SKM-1 treated with dmso at 0.1 percent for 144 hours (cell line): ENCODE measurements at regions not wholly inside any gene's neighbourhood (a gene's known extent, or its start where the extent isn't known, plus 50 kb on each side); places are given as distances from the start of the nearest gene placed in this dataset.
A peak's percentile ranks its signal among the peaks of the same experiment; 100 is the strongest.
"Not testable (repeated sequence)": the region's sequence is repeated elsewhere in the genome, so short reads cannot be mapped to it uniquely, and the experiment has no call there.

Experiments
- DNase-seq: peaks from one replicate; lab custom pipeline; 2025; ENCODE audit not compliant: unreplicated experiment; lab: John Stamatoyannopoulos, UW

DNA sequence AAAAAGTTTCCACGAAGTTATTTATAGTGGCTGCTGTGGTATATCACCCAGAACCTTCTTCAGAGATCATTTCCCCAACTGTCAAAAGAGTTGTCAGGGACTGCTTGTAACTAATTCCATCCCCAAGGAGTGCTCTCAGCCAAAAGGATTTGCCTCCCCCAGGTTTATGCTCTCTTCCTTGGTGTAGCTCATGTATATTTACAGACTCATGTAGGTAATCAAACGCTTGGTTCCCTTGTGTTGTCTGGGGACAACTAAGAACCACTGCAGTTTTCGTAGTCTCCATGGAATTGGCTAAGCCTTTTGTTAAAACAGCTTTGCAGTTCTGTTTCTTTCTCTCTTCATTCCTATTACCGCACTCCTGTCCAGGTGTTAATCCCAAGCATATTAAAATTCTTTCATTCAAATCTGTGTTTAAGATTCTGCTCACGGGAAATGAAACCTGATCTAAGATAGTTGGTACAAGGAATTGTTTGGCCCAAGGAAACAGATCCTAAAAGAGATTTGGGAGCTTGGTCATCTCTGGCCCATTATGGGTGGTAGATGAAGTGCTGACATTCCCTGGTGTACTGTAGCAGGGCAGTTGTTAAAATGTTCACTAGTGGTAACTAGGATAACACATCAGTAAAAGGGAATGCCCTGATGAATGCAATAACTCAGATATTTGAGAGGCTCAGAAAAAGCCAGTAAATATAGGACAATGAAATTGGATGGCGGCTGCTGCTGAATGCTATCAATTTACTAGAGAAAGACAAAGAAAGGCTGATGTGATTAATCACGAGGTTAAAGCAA lies 361.3 kb upstream of the GBE1 start:
- no peak for DNase-seq

DNA sequence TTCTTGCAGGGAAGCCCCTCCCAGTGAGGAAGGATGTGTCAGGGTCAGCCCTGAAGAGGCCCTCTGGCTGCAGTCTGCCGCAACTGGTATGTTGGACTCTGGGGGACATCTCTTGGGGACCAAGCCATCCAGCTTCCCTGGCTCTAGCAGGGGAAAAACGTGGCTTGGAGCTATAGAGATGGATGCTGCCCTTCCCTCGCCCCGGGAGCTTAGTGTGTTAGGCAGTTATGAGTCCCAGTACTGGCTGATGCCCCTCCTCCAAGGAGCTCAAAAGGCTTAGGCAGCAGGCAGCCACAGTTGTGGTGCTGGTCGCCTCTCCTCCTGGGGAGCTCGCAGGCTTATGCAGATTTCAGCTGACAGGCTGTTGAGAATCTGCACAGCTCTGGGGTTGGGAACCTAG lies 353.1 kb upstream of the GBE1 start:
- no peak for DNase-seq

DNA sequence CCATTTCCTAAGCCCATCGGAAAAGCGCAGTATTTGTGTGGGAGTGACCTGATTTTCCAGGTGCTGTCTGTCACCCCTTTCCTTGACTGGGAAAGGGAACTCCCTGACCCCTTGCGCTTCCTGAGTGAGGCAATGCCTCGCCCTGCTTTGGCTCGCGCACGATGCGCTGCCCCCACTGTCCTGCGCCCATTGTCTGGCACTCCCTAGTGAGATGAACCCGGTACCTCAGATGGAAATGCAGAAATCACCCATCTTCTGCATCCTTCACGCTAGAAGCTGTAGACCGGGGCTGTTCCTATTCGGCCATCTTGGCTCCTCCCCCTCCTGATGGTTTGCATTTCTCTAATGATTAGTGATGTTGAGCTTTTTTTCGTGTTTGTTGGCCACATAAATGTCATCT lies 349.3 kb upstream of the GBE1 start:
- DNase-seq = not testable (repeated sequence)

DNA sequence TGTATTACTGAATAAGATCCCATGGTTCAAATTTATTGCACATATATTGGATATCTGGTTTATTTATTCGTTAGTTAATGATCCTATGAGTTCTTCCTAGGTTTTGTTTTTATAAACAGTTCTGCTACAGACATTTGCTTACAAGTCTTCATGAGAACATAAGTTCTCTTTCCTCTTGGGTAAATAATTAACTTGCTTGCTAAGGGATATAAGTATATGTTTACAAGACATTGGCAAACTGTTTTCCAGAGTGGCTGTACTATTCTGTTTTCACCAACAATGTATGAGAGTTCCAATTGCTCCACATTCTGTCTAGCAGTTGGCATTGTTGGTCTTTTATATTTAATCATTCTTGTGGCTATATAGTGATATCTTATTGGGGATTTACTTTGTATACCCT lies 341.8 kb upstream of the GBE1 start:
- DNase-seq = no peak

DNA sequence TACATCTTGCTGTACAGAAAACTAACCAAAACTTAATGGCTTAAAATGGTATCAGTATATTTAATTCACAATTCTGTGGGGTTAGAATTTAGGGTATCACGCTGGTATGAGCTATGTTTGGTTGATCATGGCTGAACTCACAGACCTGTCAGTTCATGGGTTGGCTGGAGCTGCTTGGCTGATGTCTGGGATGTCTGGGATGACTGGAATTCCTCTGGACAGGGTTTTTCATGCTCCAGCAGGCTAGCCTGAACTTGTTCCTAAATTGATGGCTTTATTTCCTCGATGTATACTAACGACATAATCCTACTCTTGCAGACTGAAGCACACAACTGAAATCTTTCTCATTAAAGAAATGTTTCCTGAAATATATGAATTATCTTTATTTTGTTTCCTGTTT lies 338.9 kb upstream of the GBE1 start:
- no peak for DNase-seq

DNA sequence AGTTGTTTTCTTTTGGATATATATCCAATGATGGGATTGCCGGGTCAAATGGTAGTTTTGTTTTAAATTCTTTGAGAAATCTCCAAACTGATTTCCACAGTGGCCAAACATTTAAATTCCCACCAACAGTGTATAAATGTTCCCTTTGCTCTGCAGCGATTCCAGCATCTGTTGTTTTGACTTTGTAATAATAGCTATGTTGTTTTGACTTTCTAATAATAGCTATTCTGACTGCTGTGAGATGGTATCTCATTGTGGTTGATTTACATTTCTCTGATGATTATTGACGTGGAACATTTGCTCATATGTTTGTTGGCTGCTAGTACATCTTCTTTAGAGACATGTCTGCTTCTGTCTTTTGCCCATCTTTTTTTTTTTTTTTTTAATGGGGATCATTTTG lies 332.2 kb upstream of the GBE1 start:
- DNase-seq = no peak

DNA sequence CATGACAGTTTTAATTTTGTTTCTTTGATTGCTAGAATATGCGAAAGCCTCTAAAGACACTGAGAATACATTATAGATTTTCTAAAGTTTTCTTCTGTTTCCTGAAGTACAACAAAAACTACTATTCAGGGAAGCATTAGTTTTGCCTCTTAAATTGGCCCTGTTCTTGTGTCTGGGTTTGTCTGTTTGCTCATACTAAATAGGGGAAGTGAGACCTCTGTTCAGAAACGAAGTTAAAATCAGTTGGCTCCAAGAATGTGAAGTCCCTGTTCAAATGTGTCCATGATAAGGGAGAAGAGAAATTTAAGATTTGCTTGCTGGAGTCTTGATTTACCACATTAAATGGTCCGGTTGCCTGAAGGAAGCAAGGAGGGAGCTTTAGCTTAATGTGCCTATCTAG lies 327.3 kb upstream of the GBE1 start:
- no peak for DNase-seq

DNA sequence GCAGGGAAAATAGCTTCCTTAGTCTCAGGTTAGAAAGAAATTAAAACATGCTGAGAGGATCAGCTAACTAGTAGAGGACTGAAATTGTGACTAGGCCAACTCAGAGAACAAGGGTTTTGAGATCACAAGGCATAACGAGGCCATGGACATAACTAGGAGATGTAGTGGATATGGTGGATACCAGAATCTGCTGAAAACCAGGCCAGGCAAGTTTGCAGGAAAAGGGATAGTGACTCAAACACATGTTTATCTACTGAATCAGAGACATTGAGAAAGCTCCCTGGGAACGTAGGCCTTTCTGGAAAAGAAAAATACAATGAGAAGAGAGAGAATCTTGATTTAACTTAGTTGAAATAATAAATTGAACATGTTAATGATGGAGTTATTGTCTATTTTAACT lies 326.5 kb upstream of the GBE1 start:
- no peak for DNase-seq

DNA sequence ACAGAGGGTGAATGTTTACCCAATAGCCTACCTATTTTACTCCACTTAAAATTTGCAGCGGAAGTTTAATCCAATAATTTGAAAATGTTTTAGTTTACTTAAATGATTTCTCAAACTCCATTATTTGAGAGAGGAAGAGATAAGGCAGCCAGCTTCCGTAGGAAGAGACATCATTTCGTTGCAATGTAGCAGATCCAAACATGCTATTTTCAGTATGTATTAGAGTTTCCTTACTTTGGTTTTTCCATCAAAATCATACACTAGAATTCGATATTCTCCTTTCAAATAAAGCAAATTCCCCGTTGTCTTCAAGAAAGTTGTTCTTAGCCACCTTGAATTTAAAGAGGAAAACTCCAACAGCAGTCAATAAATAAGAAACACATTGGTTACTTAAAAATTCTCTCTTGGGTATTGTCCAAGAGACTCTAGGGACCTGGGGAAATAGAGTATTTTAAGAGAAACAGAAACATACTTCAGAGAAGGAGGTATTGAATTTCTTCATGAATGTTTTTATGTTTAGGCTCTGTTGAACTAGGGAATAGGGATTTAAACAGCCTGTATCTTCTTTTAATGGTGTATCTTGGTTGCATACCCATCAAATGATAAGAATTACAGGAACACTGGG lies 324.5 kb upstream of the GBE1 start:
- DNase-seq = no peak

DNA sequence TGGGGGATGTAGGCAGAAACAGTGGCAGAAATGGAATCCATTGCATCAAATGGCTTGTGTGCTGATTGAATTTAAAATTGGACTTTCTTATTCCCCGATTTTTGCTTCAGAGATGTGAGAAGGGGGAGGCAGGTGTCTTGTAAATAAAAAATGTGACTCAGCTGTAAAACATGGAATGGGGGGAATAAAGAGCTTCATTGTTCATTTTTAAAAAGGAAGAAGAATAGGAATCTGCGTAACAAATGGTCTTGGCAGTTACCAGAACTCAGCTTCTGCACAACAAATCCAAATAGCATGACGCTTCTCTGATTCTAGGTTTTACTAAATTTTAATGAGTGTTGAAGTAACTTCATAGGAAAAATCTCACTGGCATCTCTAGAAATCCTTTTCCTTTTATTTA lies 323.9 kb upstream of the GBE1 start:
- DNase-seq = no peak

DNA sequence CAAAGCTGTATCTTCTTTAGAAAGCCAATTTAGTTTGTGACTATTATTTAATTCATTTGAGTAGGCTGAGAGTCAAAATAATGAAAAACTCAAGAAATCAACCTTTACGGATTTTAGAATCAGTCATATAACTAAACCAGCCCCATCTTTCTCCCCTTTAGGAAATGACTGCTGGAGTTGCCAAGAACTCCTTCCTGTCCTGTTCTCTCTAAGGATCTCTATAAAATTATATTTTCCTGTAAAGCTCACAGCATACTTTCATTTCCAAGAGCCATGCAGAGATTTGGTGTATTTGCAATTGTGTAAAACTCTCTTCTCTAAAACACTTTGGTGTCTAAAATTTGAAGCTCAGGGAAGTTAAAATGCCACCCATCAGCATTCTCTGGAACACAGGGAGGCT lies 323.4 kb upstream of the GBE1 start:
- no peak for DNase-seq

DNA sequence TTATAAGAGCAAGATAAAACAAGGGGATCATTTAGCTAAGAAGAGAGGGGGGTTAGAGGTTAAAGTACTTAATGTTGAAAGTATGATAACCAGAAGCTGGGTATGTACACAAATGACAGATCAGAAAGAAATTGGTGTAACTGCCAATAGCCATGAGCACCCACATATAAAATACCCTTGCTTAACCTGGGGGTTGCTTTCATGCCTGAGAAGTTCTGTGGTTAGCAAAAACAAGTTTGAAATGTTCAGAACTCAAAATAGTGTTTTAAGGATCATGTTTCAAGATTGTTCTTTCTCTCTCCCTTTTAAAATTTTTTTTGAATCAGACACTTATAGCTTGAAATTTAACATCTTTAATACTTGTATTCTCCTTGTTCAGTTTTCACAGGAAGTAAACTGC lies 321.4 kb upstream of the GBE1 start:
- DNase-seq = no peak

DNA sequence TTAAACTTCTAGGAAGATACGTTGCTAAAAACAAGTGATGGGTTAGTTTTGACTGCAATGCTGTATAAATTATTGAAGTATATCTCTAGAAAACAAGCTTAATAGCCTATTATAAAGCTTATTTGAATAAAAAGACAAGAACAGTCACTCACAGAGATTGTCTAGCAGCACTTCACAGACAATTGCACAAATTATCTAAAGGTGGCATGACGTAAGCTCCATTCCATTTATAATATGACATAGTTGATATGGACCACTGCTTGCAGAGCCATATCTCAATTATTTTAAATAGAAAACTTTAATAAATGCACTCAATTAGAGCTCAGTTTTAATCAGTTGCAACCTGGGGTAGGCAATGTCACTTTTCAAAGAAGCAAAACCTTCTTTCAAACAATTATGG lies 319.9 kb upstream of the GBE1 start:
- DNase-seq = no peak

DNA sequence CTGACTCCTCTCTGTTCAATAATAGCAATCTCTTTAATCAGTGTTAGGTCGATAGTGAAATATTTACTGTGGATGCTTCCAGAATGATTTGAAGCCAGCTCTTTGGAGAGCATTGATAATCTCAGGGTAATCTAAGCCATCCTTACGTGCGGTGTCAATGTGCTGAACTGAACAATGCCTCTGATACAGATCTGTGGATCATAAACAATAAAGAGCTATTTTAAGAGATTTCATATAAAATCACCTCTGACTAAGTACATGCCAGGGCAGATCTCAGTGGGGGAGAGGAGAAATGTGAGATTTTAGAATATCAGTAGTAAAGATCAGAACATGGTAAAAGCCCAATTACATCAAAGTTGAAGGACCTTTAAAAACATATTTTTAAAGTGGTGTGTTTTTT lies 319.3 kb upstream of the GBE1 start:
- no peak for DNase-seq

DNA sequence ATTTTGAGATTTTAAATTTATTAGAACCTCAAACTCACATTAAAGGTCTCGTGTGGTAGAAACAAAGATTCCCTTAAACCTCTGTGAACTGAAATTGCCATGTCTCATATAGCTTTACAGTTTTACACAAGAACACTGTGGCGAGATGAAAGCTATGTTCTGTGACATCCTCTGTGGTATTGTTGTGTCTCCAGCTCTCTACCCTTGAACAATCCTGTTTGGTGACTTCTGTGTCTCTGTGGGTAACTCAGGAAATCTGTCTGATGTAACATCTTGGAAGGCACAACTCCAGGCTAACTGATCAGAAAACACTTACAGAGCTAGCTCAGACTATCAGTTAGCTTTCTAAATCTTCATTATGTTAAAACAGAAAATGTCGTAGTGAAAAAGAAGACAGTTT lies 318.8 kb upstream of the GBE1 start:
- peak; percentile 32 for DNase-seq

DNA sequence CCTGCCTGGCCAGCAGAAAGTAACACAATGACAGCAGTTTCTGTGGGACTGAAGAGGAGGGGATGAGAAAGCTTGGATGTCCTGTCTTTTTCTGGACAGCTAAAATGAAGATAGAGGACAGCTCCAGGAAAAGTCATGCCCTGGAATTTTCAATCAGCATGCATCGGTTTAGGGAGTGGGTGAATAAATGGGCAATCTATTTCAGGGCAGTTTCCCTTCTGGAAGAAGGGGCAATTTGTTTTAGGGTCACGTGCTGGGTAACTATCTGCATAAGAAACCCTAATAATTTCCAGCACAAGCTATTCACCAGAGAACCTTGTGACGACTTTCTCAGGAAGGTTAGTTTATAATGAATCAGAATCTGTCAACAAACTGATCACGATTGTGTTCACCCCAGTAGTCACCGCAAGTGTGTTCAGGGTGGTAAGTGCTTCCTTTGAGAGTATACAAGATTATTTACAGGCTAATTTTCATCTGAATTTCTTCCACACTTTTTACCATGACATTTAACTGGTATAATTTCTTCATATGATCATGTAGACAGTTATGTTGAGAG lies 318.0 kb upstream of the GBE1 start:
- no peak for DNase-seq

DNA sequence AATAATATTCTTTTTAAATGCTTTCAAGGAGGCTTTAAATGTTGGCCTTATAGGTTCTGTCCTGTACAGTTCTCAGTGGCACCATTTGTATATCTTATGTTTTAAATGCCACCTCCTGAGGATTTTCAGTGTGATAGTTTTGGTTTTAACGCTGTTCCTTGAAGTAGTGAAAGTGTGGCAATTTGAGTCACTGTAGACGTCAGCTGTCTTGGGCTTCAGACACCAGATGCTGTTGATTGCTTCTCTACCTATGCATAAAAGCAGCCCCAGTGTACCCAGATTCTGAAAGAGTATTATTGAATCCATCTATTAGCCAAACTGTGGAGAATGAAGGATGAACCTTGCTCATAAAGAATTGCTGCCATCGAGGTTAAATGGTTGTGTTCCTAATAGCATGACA lies 316.8 kb upstream of the GBE1 start:
- no peak for DNase-seq

DNA sequence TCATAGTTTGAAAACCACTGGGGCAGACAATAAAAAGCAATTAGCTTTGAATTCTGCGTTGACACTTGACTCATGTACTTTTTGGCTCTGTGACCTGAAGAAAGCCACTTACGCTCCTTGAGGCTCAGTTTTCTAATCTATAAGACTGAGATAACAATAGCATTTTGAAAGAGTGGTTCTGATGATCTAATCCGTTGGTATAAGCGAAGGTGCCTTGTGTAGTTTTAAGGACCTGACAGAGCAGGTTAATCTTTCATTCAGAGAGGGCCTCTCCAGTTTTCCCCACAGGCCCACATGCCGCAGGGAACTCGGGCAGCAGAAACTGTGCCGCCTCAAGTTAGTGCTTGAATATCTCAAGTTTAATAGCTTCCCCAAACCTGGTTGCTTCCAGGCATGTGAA lies 306.0 kb upstream of the GBE1 start:
- DNase-seq = no peak

DNA sequence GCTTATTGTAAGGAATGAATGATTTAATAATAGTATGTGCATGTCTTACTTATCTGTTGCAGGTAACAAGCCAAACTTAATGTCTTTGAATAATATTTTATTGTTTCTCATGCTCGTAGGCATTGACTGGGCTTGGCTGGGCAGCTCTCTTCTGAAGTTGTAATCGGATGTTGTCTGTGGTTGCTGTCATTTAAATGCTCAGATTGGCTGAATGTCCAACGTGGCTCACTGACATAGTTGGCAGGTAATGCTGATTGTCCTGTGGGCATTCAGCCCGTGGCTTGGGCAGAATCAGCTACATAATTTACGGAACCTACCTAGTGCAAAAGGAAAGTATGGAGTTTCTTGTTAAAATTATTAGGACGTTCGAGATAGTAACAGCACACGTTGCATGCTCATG lies 297.4 kb upstream of the GBE1 start:
- DNase-seq = no peak

DNA sequence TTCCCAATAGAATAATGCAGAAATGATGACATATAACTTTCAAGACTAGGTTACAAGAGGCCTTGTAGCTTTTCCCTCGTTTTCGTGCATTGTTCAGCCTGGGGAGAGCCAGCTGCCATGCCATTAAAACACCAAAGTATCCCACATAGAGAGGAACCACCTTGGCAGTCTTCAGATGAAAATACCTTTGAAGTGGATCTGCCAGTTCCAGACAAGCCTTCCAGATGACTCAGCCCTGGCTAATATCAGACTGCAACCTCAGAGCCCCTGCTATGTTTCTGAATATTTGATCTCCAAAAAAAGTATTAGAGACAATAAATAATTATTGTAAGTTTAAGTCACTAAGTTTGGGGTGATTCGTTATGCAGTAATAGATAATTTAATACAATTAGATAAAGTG lies 294.3 kb upstream of the GBE1 start:
- no peak for DNase-seq

DNA sequence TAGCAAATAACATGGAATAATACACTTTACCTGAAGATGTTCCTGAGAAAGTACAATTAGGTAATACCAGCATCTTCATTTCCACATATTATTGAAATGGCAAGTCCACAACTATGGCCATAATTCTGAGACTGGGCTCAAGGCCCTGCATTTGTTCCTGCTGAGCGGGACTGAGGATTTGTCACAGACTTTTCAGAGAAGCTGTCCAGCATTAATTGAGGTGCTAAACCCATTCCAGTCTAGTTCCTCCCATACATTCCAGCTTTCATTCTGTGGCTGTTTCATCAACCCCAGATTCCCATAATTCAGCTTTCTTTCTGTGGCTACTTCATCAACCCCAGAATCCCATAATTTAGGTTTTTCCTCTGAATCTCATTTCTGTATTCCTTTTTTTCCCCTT lies 293.4 kb upstream of the GBE1 start:
- DNase-seq = no peak

DNA sequence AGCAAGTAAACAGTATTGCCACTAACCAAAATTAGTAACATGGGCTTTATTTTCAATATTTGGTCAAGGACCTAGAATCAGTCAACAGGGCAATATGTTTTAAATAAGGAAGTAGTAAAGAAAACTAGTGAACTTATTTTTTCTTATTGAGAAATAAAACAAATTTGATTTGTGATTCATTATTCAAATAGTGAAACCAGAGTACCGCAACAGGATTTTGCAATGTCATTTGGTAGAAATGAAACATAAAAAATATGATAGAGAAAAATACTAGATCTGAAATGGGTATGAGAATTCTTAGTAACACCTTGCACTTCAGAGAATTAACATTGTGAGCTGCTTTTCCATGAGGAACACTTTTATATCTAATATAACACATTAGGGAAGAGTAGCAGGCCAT lies 291.8 kb upstream of the GBE1 start:
- no peak for DNase-seq

DNA sequence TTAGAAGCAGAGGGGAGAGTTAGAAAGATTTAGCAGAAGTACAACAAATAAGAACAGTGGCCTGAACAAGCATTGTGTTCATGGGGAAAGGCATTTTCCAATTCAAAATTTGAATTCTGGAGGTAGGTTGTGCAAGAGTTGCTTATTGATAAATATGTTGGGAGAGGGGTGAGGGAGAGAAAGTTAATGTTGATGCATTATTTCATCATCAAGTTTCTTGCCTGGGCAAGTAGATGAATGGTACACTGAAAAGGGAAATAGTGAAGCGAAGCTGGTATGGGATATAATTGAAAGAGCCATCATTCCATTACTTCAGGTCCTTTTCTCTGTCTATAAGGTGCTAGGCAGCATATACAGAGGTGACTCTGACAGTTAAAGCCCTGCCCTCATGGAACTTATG lies 288.9 kb upstream of the GBE1 start:
- DNase-seq = no peak
